Upper lobe of left lung (tissue), 4 donors: ENCODE measurements at regions not wholly inside any gene's neighbourhood (a gene's known extent, or its start where the extent isn't known, plus 50 kb on each side); places are given as distances from the start of the nearest gene placed in this dataset.

ENCODE experiments used
- CTCF ChIP-seq, 6 experiments: fragments of 450-650 bp in 4 of 6; fragments of 200-600 bp in 2 of 6; sonication (generic) in 2 of 6; IDR thresholded peaks; one replicate each; pipeline ENCODE4 v1.5.1; 2016 to 2019; ENCODE audit warnings: antibody characterized with exemption in 6 of 6
- POLR2AphosphoS5 ChIP-seq, 2 donors: sonication (generic); formaldehyde crosslinking; IDR thresholded peaks; one replicate each; pipeline ENCODE4 v1.5.1; 2017; ENCODE audit warnings: antibody characterized with exemption in 2 of 2

GRCh38 chr6:90382760-90383159 lies 86.1 kb upstream of the BACH2 start:
- no peak for TF ChIP-seq CTCF (IDR thresholded peaks at IDR 0.05)
- TF ChIP-seq POLR2AphosphoS5 (IDR thresholded peaks at IDR 0.05) = no peak
